Keratinocyte (primary cell): ENCODE measurements at regions not wholly inside any gene's neighbourhood (a gene's known extent, or its start where the extent isn't known, plus 50 kb on each side); places are given as distances from the start of the nearest gene placed in this dataset.

Experiments used
- EZH2 ChIP-seq: IDR thresholded peaks from one replicate; pipeline ENCODE4 v1.6.1; 2012; ENCODE audit warnings: inconsistent platforms, mild to moderate bottlenecking, low read length, moderate library complexity
- TF ChIP-seq, protein P1 (sequence below), 3 experiments: IDR thresholded peaks in 1 of 3; conservative IDR thresholded peaks in 1 of 3; optimal IDR thresholded peaks in 1 of 3; 2 replicates in 2 of 3; 3 replicates in 1 of 3; pipeline versions ENCODE3 to v1.5.1; 2011; ENCODE audit warnings: low read length in 3 of 3, mild to moderate bottlenecking in 3 of 3, moderate library complexity in 2 of 3, control low read depth in 1 of 3, inconsistent platforms in 1 of 3; ENCODE audit not compliant: insufficient read depth in 2 of 3; ENCODE audit errors: extremely low read depth in 1 of 3

DNA sequence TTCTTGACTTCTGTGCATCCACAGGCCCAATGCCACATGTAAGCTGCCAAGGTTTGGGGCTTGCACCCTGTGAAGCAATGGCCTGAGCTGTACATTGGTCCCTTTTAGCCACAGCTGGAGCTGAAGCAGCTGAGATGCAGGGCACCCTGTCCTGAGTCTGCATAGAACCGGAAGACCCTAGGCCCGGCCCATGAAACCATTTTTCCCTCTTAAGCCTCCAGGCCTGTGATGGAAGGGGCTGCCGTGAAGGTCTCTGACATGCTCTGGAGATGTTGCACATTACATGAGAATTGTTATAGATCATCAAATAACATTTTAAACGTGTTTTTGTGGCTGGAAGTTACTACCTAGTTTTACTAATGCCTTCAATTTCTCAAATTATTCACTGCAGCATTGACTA lies 188.7 kb downstream of the RPAP3 start:
- TF ChIP-seq, protein P1, sequence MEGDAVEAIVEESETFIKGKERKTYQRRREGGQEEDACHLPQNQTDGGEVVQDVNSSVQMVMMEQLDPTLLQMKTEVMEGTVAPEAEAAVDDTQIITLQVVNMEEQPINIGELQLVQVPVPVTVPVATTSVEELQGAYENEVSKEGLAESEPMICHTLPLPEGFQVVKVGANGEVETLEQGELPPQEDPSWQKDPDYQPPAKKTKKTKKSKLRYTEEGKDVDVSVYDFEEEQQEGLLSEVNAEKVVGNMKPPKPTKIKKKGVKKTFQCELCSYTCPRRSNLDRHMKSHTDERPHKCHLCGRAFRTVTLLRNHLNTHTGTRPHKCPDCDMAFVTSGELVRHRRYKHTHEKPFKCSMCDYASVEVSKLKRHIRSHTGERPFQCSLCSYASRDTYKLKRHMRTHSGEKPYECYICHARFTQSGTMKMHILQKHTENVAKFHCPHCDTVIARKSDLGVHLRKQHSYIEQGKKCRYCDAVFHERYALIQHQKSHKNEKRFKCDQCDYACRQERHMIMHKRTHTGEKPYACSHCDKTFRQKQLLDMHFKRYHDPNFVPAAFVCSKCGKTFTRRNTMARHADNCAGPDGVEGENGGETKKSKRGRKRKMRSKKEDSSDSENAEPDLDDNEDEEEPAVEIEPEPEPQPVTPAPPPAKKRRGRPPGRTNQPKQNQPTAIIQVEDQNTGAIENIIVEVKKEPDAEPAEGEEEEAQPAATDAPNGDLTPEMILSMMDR (optimal IDR thresholded peaks at IDR 0.05 in 1 of 3, IDR thresholded peaks at IDR 0.05 in 1 of 3, conservative IDR thresholded peaks at IDR 0.05 in 1 of 3; ENCODE audit: extremely low read depth in 1 of 3, insufficient read depth in 2 of 3, low read length in 3 of 3) = no peak
- TF ChIP-seq EZH2 = no peak
